ENCODE measurements at regions not wholly inside any gene's neighbourhood (a gene's known extent, or its start where the extent isn't known, plus 50 kb on each side); places are given as distances from the start of the nearest gene placed in this dataset.

- H4K91ac ChIP-seq (ENCODE audit: insufficient read length, low read depth, low read length), result no peak overlapping the region
- no peak overlapping the region for H3K23ac ChIP-seq (ENCODE audit: insufficient read length, low read depth, low read length)
- H4K20me1 ChIP-seq (ENCODE audit: control insufficient read depth, insufficient read depth, insufficient read length), result no peaks in the 10 kb centered on the region
- no peak overlapping the region for H3K14ac ChIP-seq (ENCODE audit: insufficient read depth, low read length)
- H3K56ac ChIP-seq (ENCODE audit: insufficient read length, low read depth, low read length), result no peak overlapping the region
- H3K27me3 ChIP-seq (ENCODE audit: insufficient read depth, low read length), result no peaks in the 10 kb centered on the region
- no peak overlapping the region for H3T11ph ChIP-seq (ENCODE audit: low read length)
- H4K8ac ChIP-seq (replicated peaks; ENCODE audit: insufficient read length, low read depth, low read length), result no peak overlapping the region
- H3K4me1 Mint-ChIP-seq, result peaks cover 11 to 12% of the 10 kb centered on the region in 2 experiments
- no peak overlapping the region for H3K18ac ChIP-seq (ENCODE audit: insufficient read length, low read depth, low read length)
- no peak overlapping the region for H2AFZ ChIP-seq (ENCODE audit: low read length)
- TF ChIP-seq CTCF (conservative IDR thresholded peaks at IDR 0.05), result no peak
- H3K23me2 ChIP-seq (ENCODE audit: insufficient read length, low read depth, low read length, poor library complexity, severe bottlenecking), result no peaks in the 10 kb centered on the region
- H3K79me2 ChIP-seq (ENCODE audit: insufficient read depth, low read length), result no peaks in the 10 kb centered on the region
- no CpG with 5 or more reads among the region's 3 CpGs for WGBS (ENCODE audit: extremely low coverage, insufficient read length, low lambda C conversion rate)
- H3K79me1 ChIP-seq (ENCODE audit: insufficient read depth, low read depth, low read length, poor library complexity, severe bottlenecking), result no peaks in the 10 kb centered on the region
- H3K4me3 Mint-ChIP-seq, result no peak overlapping the region
- no peak for DNase-seq
- no peaks in the 10 kb centered on the region for H3K27me3 Mint-ChIP-seq (ENCODE audit: low read depth)
- H3K4ac ChIP-seq (ENCODE audit: low read depth, low read length), result no peak overlapping the region
- no peaks in the 10 kb centered on the region for H3K9me3 ChIP-seq (ENCODE audit: control insufficient read depth, low read depth, low read length)
- H2BK5ac ChIP-seq (ENCODE audit: insufficient read length, low read length), result no peak overlapping the region
- no peak overlapping the region for H4K5ac ChIP-seq (ENCODE audit: insufficient read length, low read depth, low read length)
- H3K9me3 Mint-ChIP-seq, result peaks cover 3 to 10% of the 10 kb centered on the region in 2 experiments; a peak in 4 of 5 replicates
- H2BK120ac ChIP-seq (ENCODE audit: low read depth, low read length, poor library complexity, severe bottlenecking), result no peak overlapping the region
- no peak overlapping the region for H3K9ac ChIP-seq (ENCODE audit: extremely low read depth, insufficient read length, low read length)
- H3K4me2 ChIP-seq (ENCODE audit: insufficient read depth, insufficient read length, low read length), result no peak overlapping the region
- H2BK20ac ChIP-seq (ENCODE audit: low read depth, low read length, poor library complexity, severe bottlenecking), result no peak overlapping the region
- H2BK12ac ChIP-seq (ENCODE audit: insufficient read length, low read depth, low read length), result no peak overlapping the region
- no peak overlapping the region for H2BK15ac ChIP-seq (ENCODE audit: low read depth, low read length)
- peaks cover 4 to 13% (median 8%) of the 10 kb centered on the region in 3 experiments; a peak in 4 of 7 replicates for H3K36me3 Mint-ChIP-seq (ENCODE audit: insufficient read depth in 1 of 3, low read depth in 3 of 3)
- no peak overlapping the region for H2AK5ac ChIP-seq (ENCODE audit: insufficient read length, low read length)
- H3K27ac ChIP-seq (ENCODE audit: insufficient read length, low read depth, low read length), result no peak overlapping the region
- no peaks in the 10 kb centered on the region for H3K4me1 ChIP-seq (ENCODE audit: insufficient read depth, low read length)
- no peak overlapping the region for H3K27ac Mint-ChIP-seq
These were observed 1184.7 kb upstream of the NXPH2 start for GRCh38 chr2:139964721-139965440.
